Stimulated activated CD4-positive, alpha-beta T cell treated with anti-CD3 and anti-CD28 coated beads, TNF-alpha, amount 100 ng/mL, for 1 hour (primary cell): ENCODE measurements at regions not wholly inside any gene's neighbourhood (a gene's known extent, or its start where the extent isn't known, plus 50 kb on each side); places are given as distances from the start of the nearest gene placed in this dataset.
"Not testable (repeated sequence)": the region's sequence is repeated elsewhere in the genome, so short reads cannot be mapped to it uniquely, and the experiment has no call there.

Source experiments
- DNase-seq, 3 donors: peaks; one replicate each; pipeline ENCODE4 v3.0.0-alpha.2; 2020; ENCODE audit warnings: low read depth in 3 of 3, low spot score in 1 of 3

DNA sequence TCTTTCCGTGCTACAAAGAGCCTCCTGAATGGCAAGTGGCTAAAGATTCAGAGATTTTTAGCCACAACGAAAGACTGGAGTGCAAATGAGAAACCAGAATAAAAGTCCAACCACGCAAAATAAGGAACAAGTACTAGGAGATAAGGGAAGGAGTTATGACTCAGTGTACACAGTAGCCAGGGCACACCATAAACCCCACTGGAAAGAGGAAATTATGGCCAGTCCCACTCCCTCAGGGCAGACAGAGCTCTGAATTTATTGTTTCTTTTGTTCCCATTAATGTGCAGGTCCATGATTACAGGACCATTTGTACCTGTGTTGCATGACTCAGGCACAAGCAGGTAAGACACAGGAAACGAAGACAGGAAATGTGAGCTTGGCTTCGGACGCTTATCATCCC, 150.3 kb upstream of the PREP start:
- DNase-seq = no peak

DNA sequence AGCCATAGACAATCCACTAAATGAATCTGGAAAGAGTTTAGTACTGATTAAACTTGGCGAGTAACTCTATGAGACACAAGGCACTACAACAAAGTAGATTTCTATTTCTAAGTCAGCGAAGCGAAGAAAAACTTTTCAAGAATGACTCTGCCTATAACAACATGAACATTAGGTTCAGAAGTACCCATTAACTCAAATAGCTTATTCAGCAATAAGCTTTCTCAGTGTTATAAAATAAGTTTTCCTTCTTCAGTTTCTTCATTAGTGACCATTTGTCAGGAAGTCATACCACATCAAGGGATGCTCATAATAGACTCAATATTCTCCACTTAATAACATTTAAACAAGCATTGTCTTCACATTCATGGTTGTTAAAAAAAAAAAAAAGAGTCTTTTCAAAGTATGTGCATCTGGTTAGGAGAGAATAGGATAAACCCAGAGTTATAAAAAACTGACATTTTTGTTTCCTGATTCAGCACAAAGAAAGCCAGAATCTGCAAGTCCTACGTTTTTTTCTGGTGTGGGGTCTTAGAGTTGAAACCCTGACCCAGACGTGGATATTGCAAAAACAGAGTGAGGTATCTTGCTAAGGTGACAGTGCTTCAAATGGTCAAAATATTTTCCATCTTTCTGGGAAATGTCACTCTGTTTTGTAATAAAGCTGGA, 148.2 kb upstream of the PREP start:
- DNase-seq = no peak

DNA sequence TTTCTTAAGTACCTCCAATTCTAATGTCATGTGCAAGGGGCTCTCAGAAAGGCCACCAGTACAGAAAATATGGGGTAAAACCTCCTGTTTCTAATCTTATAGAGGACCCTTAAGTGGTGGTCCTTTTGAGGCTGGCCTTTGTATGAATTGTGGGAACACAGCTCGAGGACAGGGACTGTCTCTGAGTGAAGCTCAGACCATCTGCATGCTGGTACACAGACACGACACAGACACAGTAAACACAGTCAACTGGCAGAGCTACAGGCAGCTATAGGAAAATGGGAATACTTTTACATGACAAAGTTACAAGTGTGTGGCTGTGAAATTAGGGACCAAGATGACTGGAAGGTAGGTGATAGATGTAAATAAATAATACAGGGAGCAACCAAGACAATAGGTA, 143.9 kb upstream of the PREP start:
- DNase-seq = no peak

DNA sequence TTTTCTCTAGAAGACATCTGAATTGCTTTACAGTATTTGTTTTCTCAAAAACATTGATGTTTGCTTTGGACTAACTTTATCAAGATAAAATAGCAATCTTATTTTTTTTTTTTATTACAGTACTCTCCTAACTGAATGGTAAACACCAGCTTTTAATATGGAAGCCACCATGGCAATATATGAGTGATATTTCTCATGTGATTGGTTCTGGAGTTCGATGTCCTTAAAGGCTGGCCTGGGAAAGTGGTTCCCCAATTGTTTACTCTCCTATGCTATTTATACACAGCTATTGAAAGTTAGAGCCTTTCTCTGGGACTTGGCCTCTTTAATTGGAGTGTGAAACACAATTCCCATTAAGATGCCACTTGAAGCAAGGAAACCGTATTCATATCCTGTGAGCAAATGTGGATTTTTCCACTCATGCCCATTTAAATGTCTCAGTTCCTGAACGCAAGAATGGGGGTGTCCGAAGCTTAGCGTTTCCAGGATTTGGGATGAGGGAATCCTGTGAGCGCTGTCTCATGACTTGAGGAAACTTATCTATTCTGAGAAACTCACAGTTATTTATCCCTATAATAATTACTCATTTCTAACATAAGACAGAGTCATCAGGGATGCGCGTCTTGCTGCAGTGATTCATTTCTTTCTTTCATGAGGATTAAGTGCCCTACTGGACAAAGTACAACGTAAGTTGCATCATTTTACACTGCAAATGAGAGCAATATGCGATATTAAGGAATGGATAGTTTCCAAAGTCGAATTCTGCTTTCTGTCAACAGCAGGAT, 143.3 kb upstream of the PREP start:
- no peak for DNase-seq

DNA sequence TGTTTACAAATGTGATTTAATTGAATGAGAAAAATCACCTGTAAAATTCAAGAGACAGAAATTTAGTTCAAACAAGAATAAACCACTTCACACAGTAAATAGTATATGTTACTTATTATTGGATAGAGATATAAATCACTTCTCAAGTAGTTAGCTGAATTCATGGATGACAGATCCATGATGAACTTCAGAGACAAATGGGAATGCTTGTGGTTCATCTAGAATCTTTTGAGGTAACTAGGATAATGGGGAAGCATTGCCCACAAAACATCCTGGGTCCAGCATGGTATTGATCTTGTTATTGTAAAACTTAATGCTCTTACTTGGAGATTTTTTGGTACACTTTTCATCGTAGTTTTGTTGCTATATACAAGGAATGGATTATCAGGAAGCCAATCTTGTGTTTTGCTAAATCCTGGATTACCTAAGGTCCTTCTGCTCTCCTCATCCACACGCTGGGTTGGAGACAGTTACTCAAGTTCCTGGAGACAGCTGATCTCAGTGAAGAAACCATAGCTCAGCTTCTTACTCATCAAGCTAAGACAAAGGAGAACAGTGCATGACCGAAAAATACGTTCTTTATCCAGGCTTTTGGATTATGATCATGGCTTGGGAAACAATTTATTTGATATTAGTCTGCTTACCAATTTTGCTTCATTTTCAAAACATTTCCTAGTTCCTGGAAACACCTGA, 142.5 kb upstream of the PREP start:
- no peak for DNase-seq

DNA sequence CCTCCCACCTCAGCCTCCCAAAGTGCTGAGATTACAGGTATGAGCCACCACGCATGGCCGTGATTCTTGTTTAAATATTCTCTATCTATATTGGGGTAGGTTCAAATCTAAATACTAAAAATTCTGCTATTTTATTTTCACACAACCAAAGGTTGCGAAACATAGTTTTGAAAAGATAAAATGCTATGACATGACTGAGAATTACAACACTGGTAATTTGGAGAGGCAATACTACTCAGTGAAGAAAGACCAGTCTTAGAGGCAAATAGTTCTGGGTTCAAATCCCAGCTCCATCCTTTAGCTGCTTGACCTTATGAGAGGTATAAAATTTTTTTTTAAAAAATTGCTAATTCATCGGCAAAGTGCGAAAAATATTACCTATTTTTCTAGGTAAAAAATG, 137.0 kb upstream of the PREP start:
- no peak for DNase-seq

DNA sequence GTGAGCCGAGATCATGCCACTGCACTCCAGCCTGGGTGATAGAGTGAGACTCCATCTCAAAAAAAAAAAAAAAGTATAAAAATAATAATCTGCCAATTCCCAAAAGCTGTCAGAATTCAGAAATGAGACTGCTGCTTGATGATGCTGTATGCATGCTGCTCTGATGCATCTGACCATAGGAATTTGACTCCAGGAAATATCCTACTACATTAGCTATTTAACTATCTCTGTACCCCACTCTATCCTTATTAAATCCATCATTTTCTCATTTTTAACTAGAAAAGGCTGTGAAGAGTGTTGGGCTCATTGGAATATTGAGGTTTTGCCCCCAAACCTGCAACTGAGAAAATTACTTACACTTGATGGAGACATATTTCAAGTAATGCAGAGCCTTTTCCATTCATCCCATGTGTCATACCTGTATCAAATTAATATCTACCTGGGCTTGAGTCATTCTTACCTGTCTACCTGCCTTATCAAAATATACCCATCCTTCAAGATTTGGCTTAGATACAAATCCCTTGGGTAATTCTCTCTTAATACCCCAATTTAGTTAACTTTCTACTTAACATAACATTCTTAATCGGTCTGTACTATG, 135.2 kb upstream of the PREP start:
- no peak for DNase-seq

DNA sequence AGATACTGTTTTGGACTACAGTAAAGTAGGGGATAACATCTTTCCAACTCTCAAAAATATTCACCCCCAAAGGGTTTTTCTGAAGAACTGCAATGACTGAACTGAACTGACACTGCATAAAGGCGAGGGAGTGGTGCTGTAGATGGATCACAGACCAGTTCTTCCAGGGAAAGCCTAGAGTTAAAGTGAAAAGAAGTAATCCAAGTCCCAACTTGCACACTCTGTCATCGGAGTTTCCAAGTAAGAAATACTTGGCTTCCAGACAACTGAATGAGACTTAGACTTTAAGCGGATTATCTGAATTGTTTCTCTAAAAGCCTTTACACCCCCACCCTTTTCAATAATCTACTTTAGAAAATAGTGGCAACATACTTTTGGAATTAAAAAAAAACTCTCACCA, 134.1 kb upstream of the PREP start:
- DNase-seq = no peak

DNA sequence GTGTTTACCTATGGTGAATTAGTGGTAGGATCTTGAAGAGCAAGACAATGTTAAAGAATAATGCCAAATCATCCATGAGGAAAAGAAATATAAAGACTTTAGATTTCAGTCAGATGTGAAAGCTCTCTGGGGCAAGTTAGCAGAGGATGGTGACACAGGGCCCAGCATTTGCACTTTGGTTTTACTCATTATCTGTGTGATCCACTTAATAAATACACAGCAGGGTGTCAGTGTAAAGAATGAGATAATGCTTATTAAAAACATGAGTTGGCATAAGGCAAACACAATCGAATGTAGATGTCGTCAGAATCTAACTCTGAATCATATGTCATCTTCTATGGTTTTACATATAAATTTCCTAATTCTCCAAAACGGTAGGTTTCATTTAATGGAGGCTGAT, 130.4 kb upstream of the PREP start:
- no peak for DNase-seq

DNA sequence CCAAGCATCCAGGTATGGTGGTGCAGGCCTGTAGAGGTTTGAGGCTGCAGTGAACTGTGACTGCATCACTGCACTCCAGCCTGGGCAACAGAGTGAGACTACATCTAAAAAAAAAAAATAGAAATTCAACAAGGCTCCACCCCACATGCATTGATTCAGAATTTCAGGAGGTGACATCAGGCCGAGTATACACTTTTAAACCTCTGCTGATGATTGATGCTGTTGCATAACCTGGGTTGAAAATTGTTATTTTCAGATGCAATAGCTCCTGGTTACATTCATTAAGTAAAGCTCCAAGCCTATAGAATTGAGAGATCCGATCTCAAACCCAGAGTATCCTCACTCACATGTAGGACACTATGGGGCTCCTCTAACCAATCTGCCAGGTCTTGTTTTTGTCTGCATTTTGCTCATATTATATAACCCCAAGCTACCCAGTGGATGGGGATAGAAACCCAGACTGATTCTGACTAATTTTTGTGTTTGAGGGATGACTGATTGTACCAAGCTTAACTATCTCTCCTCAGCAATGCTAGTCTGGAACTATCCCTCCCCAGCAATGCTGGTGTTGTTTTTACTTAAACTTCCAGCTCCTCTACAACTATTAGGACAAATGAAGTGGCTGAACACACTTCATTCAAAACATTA, 123.5 kb upstream of the PREP start:
- DNase-seq = no peak

DNA sequence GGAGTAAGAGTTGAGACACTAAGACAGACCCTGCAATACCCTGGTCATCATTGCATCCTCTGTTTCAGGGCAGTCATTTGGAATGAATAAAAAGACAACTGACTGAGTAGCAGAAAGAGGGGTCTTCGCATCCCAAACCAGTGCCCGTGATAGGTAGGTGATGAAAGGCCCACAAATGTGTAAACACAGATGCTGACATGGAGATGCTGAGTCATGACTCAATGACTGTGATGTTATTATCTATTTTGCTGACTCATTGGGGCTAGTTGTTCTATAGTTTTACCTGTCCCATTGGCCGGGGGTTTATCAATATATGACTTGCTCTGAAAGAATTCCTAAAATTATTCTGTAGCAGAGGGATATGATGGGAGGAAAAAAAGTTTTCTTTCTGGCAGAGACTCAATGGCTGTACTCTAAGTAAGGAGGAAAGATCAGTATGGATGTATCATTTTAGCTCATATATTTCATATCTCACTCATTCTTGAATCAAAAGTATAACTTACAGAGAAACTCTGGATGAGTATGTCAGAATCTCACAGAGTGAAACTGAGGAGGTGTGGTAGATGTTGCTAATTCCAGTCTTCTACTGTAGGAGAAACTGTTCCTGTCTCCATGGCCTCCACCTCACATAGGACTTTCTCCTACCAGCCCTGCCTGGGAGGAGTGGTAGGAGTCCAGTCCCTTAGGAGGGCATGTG, 119.9 kb upstream of the PREP start:
- DNase-seq = no peak

DNA sequence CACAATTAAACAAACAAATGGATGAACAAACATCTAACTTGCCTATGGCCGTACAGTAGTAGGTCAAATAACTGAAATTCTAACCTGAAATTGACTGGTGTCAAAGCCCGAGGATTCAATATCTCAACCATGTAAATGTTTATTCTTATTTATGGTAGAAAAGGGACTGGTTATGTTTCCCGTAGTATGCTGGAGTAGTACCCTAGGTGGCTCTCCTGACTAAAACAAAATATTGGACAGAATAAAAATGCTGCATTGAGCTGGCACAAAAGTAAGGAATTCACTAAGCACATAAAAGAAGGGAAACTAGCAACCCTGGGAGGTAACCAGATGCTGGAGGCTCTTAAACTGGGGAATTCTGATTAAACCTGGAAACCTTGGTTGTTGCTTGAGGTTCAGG, 117.1 kb upstream of the PREP start:
- no peak for DNase-seq

DNA sequence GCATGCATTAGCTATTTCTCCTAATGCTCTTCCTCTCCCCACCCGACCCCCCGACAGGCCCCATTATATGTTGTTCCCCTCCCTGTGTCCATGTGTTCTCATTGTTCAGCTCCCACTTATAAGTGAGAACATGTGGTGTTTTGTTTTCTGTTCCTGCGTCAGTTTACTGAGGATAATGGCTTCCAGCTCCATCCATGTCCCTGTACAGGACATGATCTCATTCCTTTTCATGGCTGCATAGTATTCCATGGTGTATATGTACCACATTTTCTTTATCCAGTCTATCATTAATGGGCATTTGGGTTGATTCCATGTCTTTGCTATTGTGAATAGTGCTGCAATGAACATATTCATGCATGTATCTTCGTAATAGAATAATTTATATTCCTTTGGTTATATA, 116.1 kb upstream of the PREP start:
- DNase-seq = not testable (repeated sequence)

DNA sequence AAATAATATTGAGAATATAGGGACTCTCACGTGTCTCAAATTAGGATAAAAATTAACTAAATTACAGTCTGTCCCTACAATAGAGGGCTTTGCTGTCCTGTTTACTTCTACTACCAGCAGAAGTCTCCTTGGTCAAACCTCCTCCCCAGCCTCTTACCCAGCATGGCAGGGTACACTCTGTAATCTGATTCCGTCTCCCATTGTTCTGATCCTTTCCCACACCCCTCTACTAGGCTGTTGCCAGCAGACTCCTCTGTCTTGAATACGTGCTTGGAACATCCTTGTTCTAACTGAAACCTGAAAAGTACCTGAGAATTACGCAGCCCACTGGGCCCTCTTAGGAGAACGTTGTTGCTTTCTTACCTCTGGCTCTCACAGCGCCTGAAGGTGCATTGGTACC, 112.2 kb upstream of the PREP start:
- no peak for DNase-seq

DNA sequence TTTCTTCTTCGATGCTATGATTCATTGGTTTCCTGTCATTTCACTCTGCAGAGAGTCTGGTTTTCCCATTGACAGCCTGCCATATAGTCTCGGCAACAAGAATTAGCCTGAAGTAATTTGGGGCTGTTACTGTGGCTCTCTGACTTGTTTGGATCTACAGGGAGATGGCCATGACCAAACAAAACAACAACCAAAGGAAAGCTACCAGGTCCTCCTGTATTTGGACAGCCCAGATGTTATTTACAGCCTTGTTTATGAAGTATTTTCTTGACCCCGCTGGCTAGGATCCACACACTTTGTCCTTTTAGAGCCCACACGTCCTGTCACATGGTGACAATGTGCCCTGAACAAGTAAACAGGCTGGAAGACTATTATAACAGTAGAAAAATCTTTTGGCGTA, 111.4 kb upstream of the PREP start:
- DNase-seq = no peak

DNA sequence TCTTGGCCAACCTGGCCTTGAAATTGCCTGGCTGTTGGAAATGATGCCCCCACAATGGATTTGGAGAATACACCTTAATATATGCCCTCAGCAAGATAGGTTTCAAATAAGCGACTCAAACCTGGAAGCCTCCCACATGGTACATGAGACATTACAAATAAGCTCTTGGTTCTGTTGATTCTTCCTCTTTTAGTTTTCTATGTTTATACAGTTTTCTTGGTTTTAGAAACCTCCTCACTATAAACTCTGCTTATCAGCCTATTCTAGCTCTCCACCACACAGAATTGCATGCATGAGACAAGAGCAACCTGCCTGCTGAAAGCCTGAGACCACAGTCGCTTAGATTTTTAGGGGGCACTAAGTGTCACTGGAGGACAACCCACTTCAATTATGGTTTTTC, 108.8 kb upstream of the PREP start:
- no peak for DNase-seq

DNA sequence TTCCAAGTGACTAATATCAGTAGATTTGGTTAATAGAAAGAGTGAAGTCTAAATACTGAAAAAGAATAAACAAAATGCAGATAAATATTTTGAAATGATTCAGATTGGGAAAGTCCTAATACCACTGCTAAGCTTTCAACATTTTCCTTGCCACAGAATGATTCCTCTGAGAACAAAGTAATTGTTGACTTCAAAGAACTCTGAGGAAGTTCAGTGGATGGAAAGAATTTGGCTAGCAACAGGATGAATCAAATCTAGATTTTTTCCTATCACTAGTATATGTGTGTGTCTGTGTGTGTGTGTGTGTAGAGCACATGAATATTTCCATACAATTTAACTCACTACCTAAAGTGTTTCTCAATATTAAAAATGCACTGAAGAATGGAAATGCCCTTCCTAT, 107.9 kb upstream of the PREP start:
- DNase-seq = no peak

DNA sequence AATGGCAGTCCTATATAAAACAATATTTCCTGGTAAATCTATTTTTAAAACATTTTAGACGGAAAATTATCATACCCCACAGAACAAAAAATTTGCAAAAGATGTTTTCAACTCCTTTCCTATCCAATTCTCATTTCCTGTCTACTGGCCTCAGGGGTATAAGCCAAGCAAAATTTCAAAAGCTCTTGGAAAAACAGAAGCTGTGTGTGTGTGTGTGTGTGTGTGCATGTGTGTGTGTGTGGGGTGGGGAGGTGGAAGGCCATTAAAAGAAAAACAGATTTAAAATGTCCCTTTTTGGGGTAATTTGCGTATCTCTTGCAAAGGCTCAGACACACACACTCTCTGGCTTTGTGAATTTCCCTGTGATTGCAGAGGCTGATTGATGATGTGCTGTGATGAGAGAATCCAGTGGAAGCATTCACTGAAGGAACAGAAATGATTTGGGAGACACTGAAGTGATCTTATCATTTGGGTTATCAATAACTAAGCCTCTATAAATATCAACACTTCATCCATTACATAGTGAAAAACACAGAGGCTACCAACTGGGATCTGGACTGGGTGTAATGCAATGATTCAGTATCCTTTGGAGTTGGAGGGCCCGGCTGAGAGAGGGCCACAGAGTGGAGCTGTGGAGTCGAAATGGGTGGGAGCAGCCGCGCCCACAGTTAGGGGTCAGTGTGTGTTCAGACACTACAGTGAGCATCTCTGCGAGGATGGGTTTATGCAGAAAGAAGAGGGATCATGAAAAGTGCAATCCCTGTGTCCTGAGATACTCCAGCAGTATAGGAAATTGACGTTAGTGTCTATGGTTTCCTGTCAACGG, 106.8 kb upstream of the PREP start:
- DNase-seq = no peak

DNA sequence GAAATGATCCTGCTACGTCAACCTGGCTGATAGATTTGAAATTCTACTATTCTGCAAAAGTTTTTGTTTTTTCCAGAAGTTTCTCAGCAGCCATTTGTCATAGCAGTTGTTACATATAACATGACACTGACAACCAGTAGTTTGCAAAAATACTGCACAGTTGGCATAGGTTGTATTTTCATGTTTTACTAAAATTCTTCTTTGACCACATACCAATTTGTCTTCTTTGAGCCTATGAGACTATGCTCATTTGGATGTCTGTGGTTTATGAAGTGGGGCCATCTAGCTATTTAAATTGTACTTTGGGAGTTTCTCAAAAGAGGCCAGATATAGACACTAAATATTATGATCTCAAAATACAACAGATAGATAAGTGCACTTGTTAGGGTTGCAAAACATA, 104.9 kb upstream of the PREP start:
- DNase-seq = no peak

DNA sequence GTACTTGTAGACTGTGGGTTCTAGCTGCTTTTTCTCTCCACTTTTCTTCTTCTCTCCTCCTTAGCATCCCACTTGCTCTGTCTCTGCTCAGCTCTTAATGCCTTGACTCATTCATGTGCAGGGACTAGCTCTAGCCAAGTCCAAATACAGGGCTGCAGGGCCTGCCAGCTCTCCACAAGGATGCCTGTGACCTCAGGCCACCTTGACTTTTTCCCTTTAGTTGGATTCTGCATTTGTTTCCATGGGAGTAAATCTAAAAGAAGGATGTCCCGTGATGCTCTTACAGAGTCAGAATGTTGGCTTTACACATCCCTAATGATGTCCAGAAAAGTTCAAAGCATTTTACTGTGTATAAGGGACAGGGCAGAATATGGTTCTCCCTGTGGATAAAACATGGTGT, 101.8 kb upstream of the PREP start:
- DNase-seq = no peak
